Trophoblast cell (in vitro differentiated cells and primary cell): ENCODE measurements at regions not wholly inside any gene's neighbourhood (a gene's known extent, or its start where the extent isn't known, plus 50 kb on each side); places are given as distances from the start of the nearest gene placed in this dataset.
"Not testable (repeated sequence)": the region's sequence is repeated elsewhere in the genome, so short reads cannot be mapped to it uniquely, and the experiment has no call there.

ENCODE experiments used
- DNase-seq, 2 donors: peaks; one replicate each; pipeline ENCODE4 v3.0.0-alpha.2; 2016
- H2AFZ ChIP-seq: 2 replicates; pipeline ENCODE4 v1.6.1; 2013; ENCODE audit warnings: low read length, moderate library complexity, mild to moderate bottlenecking; ENCODE audit not compliant: insufficient read depth, poor library complexity
- H2AK5ac ChIP-seq: 2 replicates; pipeline ENCODE4 v1.6.1; 2013; ENCODE audit warnings: mild to moderate bottlenecking, low read length
- H2BK120ac ChIP-seq: 2 replicates; pipeline ENCODE4 v1.6.1; 2013; ENCODE audit warnings: low read length, mild to moderate bottlenecking, moderate library complexity; ENCODE audit not compliant: insufficient read depth, poor library complexity
- H2BK12ac ChIP-seq: 2 replicates; pipeline ENCODE4 v1.6.1; 2013; ENCODE audit warnings: mild to moderate bottlenecking, low read length, moderate library complexity
- H2BK5ac ChIP-seq: 2 replicates; pipeline ENCODE4 v1.6.1; 2013; ENCODE audit warnings: low read length, low read depth, moderate library complexity, mild to moderate bottlenecking; ENCODE audit not compliant: poor library complexity
- H3K14ac ChIP-seq: 2 replicates; pipeline ENCODE4 v1.6.1; 2013; ENCODE audit warnings: mild to moderate bottlenecking, low read length
- H3K18ac ChIP-seq: 2 replicates; pipeline ENCODE4 v1.6.1; 2013; ENCODE audit warnings: mild to moderate bottlenecking, low read length
- H3K23ac ChIP-seq: 2 replicates; pipeline ENCODE4 v1.6.1; 2013; ENCODE audit warnings: low read length
- H3K27ac ChIP-seq: 2 replicates; pipeline ENCODE4 v1.5.1; 2013; ENCODE audit warnings: low read depth, mild to moderate bottlenecking, inconsistent platforms, low read length, moderate library complexity
- H3K27me3 ChIP-seq: 2 replicates; pipeline ENCODE4 v1.6.1; 2013; ENCODE audit warnings: inconsistent platforms, mild to moderate bottlenecking, low read length, moderate library complexity; ENCODE audit not compliant: insufficient read depth
- H3K36me3 ChIP-seq, 2 experiments: 1 replicate in 1 of 2; 2 replicates in 1 of 2; pipeline ENCODE4 v1.6.1; 2013; ENCODE audit warnings: low read length in 2 of 2, mild to moderate bottlenecking in 2 of 2, moderate library complexity in 1 of 2; ENCODE audit not compliant: insufficient read depth in 2 of 2, control insufficient read depth in 1 of 2
- H3K4ac ChIP-seq: 2 replicates; pipeline ENCODE4 v1.6.1; 2013; ENCODE audit warnings: low read depth, mild to moderate bottlenecking, low read length, moderate library complexity
- H3K4me1 ChIP-seq, 2 experiments: 1 replicate in 1 of 2; 2 replicates in 1 of 2; pipeline ENCODE4 v1.6.1; 2013; ENCODE audit warnings: low read length in 2 of 2, mild to moderate bottlenecking in 2 of 2, moderate library complexity in 1 of 2; ENCODE audit not compliant: insufficient read depth in 2 of 2, control insufficient read depth in 1 of 2
- H3K4me2 ChIP-seq: 2 replicates; pipeline ENCODE4 v1.6.1; 2013; ENCODE audit warnings: inconsistent platforms, mild to moderate bottlenecking, low read length, moderate library complexity
- H3K4me3 ChIP-seq: 2 replicates; pipeline ENCODE4 v1.5.1; 2013; ENCODE audit warnings: mild to moderate bottlenecking, low read depth, low read length, inconsistent platforms
- H3K79me1 ChIP-seq: one replicate; pipeline ENCODE4 v1.6.1; 2013; ENCODE audit warnings: low read length
- H3K79me2 ChIP-seq: 2 replicates; pipeline ENCODE4 v1.6.1; 2013; ENCODE audit warnings: low read length, mild to moderate bottlenecking; ENCODE audit not compliant: control insufficient read depth, insufficient read depth, poor library complexity
- H3K9ac ChIP-seq: 2 replicates; pipeline ENCODE4 v1.6.1; 2013; ENCODE audit warnings: mild to moderate bottlenecking, low read length
- H3K9me3 ChIP-seq: 2 replicates; pipeline ENCODE4 v1.6.1; 2013; ENCODE audit warnings: low read depth, mild to moderate bottlenecking, control low read depth, inconsistent platforms, low read length; ENCODE audit not compliant: insufficient read depth
- H4K12ac ChIP-seq: 2 replicates; pipeline ENCODE4 v1.6.1; 2013; ENCODE audit warnings: low read depth, mild to moderate bottlenecking, low read length, moderate library complexity
- H4K8ac ChIP-seq: 2 replicates; pipeline ENCODE4 v1.6.1; 2013; ENCODE audit warnings: low read depth, mild to moderate bottlenecking, low read length, moderate library complexity
- H4K91ac ChIP-seq: one replicate; pipeline ENCODE4 v1.6.1; 2013; ENCODE audit warnings: low read depth, mild to moderate bottlenecking, low read length, moderate library complexity
- WGBS: extraction: QIAGEN DNeasy Blood & Tissue Kit; methylation state at CpG from one replicate; pipeline ENCODE4 v1.1.7; 2013; ENCODE audit warnings: missing lambda C conversion rate; ENCODE audit not compliant: insufficient read length, insufficient coverage; ENCODE audit errors: extremely low coverage; 5-methylcytosine and 5-hydroxymethylcytosine counted together

GRCh38 chr1:147061880-147062279 lies 110.4 kb downstream of the PRKAB2 start:
- no CpG with 5 or more reads among the region's 21 CpGs for WGBS
- H3K4me1 ChIP-seq, H4K91ac ChIP-seq: not testable (repeated sequence)

GRCh38 chr1:147053269-147053668 lies 115.1 kb downstream of the NBPF12 start:
- no peak overlapping the region for H4K8ac ChIP-seq
- H3K27ac ChIP-seq, result no peak overlapping the region
- no peak overlapping the region for H2BK12ac ChIP-seq
- H3K4me3 ChIP-seq, result no peak overlapping the region
- H3K36me3 ChIP-seq, result no peaks in the 10 kb centered on the region
- no peak overlapping the region for H4K12ac ChIP-seq
- no peak overlapping the region for H2AFZ ChIP-seq
- H3K9me3 ChIP-seq, result no peaks in the 10 kb centered on the region
- H3K4me2 ChIP-seq, result no peak overlapping the region
- H3K4me1 ChIP-seq, result no peaks in the 10 kb centered on the region
- H3K18ac ChIP-seq, result no peak overlapping the region
- H3K79me2 ChIP-seq, result no peaks in the 10 kb centered on the region
- no peak overlapping the region for H3K9ac ChIP-seq
- no peak overlapping the region for H3K4ac ChIP-seq
- no peak overlapping the region for H3K23ac ChIP-seq
- H2BK5ac ChIP-seq, result no peak overlapping the region
- H2AK5ac ChIP-seq, result no peak overlapping the region
- DNase-seq, result no peak
- 100% methylated on average over 2 of the region's 5 CpGs for WGBS
- H4K91ac ChIP-seq, result no peak overlapping the region
- no peaks in the 10 kb centered on the region for H3K79me1 ChIP-seq
- no peaks in the 10 kb centered on the region for H3K27me3 ChIP-seq
- no peak overlapping the region for H2BK120ac ChIP-seq
- H3K14ac ChIP-seq, result no peak overlapping the region

More at GRCh38 chr1:147061880-147062279, 110.4 kb downstream of the PRKAB2 start:
- H3K79me1 ChIP-seq, H4K8ac ChIP-seq, H2AK5ac ChIP-seq, H3K9ac ChIP-seq, H3K4ac ChIP-seq, H3K18ac ChIP-seq, H3K4me2 ChIP-seq, H3K36me3 ChIP-seq, H3K23ac ChIP-seq, H3K27ac ChIP-seq, H2BK5ac ChIP-seq, H2BK12ac ChIP-seq, H3K4me3 ChIP-seq, H3K14ac ChIP-seq, H3K79me2 ChIP-seq, H4K12ac ChIP-seq, H2BK120ac ChIP-seq, H2AFZ ChIP-seq, DNase-seq, H3K27me3 ChIP-seq: not testable (repeated sequence)
- H3K9me3 ChIP-seq, result peaks cover 10% of the 10 kb centered on the region

- WGBS, result no CpG with 5 or more reads among the region's 5 CpGs
- Histone ChIP-seq H3K9me3 (no peaks in the 10 kb centered on the region), H3K4me3 (no peak overlapping the region), H3K79me1 (no peaks in the 10 kb centered on the region), H3K27me3 (no peaks in the 10 kb centered on the region), H4K8ac (no peak overlapping the region), H3K4ac (no peak overlapping the region), H3K4me2 (no peak overlapping the region), H3K79me2 (no peaks in the 10 kb centered on the region), H3K4me1 (no peaks in the 10 kb centered on the region), H2BK5ac (no peak overlapping the region), H4K12ac (no peak overlapping the region), H2BK120ac (no peak overlapping the region), H3K9ac (no peak overlapping the region), H3K23ac (no peak overlapping the region), H3K27ac (no peak overlapping the region), H2BK12ac (no peak overlapping the region), H3K14ac (no peak overlapping the region), H2AK5ac (no peak overlapping the region), H3K18ac (no peak overlapping the region), H2AFZ (no peak overlapping the region), H3K36me3 (no peaks in the 10 kb centered on the region), H4K91ac (no peak overlapping the region)
- DNase-seq, result no peak
These were observed 114.6 kb downstream of the NBPF12 start for GRCh38 chr1:147052677-147053076.

- Histone ChIP-seq H3K79me2 (no peaks in the 10 kb centered on the region), H3K4me3 (no peak overlapping the region), H4K91ac (no peak overlapping the region), H3K27me3 (no peaks in the 10 kb centered on the region), H2BK12ac (no peak overlapping the region), H4K8ac (no peak overlapping the region), H3K4ac (no peak overlapping the region), H3K9me3 (no peaks in the 10 kb centered on the region), H3K18ac (no peak overlapping the region), H3K14ac (no peak overlapping the region), H4K12ac (no peak overlapping the region), H3K36me3 (no peaks in the 10 kb centered on the region), H2BK5ac (no peak overlapping the region), H3K79me1 (no peaks in the 10 kb centered on the region), H2BK120ac (no peak overlapping the region), H3K27ac (no peak overlapping the region), H3K23ac (no peak overlapping the region), H3K9ac (no peak overlapping the region), H2AK5ac (no peak overlapping the region), H3K4me2 (no peak overlapping the region), H3K4me1 (no peaks in the 10 kb centered on the region), H2AFZ (no peak overlapping the region)
- DNase-seq, result no peak
- no CpG with 5 or more reads among the region's 8 CpGs for WGBS
These were observed 114.0 kb downstream of the NBPF12 start for GRCh38 chr1:147052143-147052542.
